ENCODE measurements at regions not wholly inside any gene's neighbourhood (a gene's known extent, or its start where the extent isn't known, plus 50 kb on each side); places are given as distances from the start of the nearest gene placed in this dataset.

DNA sequence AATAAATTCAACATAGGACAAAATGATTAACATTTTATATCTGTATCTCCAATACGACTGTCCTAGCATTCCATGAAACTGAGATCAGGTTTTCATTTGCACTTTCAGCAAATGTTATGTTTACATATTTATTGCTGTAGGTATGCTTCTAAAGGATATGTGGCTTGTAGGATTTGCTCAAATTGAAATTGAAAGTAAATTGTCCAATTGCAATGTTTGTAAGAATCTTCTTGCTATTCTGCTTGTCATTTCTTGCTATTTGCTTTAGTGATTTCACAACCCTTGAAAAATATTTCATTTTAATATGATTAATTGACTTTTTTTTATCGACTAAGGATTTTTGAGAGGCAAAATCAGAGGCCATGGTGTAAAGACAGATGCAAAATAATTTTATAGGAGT, 904.2 kb upstream of the RAG2 start:
- Histone ChIP-seq H3K36me3 (ENCODE audit: control insufficient read depth, insufficient read depth, low read length) (no peaks in the 10 kb centered on the region), H3K4me3 (ENCODE audit: extremely low read depth, insufficient read depth, low read length, poor library complexity, severe bottlenecking) (no peak overlapping the region), H3K9me3 (ENCODE audit: control insufficient read depth, low read length) (no peaks in the 10 kb centered on the region), H3K4me1 (ENCODE audit: control insufficient read depth, insufficient read depth, low read length, poor library complexity, severe bottlenecking) (peaks cover 10% of the 10 kb centered on the region), H3K27ac (ENCODE audit: low read depth, low read length, severe bottlenecking) (no peak overlapping the region)
- WGBS, 2 experiments (ENCODE audit: insufficient coverage in 2 of 2) = 83 to 100% methylated on average over 1 of the region's 2 CpGs

- no peak overlapping the region for H3K27ac ChIP-seq (ENCODE audit: low read depth, low read length, severe bottlenecking)
- 29 to 45% methylated on average over 2 of the region's 2 CpGs for WGBS, 2 experiments (ENCODE audit: insufficient coverage in 2 of 2)
- peaks cover 10% of the 10 kb centered on the region for H3K4me1 ChIP-seq (ENCODE audit: control insufficient read depth, insufficient read depth, low read length, poor library complexity, severe bottlenecking)
- no peak overlapping the region for H3K4me3 ChIP-seq (ENCODE audit: extremely low read depth, insufficient read depth, low read length, poor library complexity, severe bottlenecking)
- no peaks in the 10 kb centered on the region for H3K36me3 ChIP-seq (ENCODE audit: control insufficient read depth, insufficient read depth, low read length)
- no peaks in the 10 kb centered on the region for H3K9me3 ChIP-seq (ENCODE audit: control insufficient read depth, low read length)
Measured at GRCh38 chr11:37500425-37500824, 902.4 kb upstream of the RAG2 start.

GRCh38 chr11:37497326-37497725, 899.3 kb upstream of the RAG2 start:
- no peak overlapping the region for H3K4me3 ChIP-seq (ENCODE audit: extremely low read depth, insufficient read depth, low read length, poor library complexity, severe bottlenecking)
- no peak overlapping the region for H3K27ac ChIP-seq (ENCODE audit: low read depth, low read length, severe bottlenecking)
- no peaks in the 10 kb centered on the region for H3K4me1 ChIP-seq (ENCODE audit: control insufficient read depth, insufficient read depth, low read length, poor library complexity, severe bottlenecking)
- H3K9me3 ChIP-seq (ENCODE audit: control insufficient read depth, low read length) = no peaks in the 10 kb centered on the region
- no peaks in the 10 kb centered on the region for H3K36me3 ChIP-seq (ENCODE audit: control insufficient read depth, insufficient read depth, low read length)
- WGBS, 2 experiments (ENCODE audit: insufficient coverage in 2 of 2) = no CpG with 5 or more reads among the region's 1 CpG

- Histone ChIP-seq H3K9me3 (ENCODE audit: control insufficient read depth, low read length) (no peaks in the 10 kb centered on the region), H3K36me3 (ENCODE audit: control insufficient read depth, insufficient read depth, low read length) (no peaks in the 10 kb centered on the region), H3K4me1 (ENCODE audit: control insufficient read depth, insufficient read depth, low read length, poor library complexity, severe bottlenecking) (no peaks in the 10 kb centered on the region), H3K27ac (ENCODE audit: low read depth, low read length, severe bottlenecking) (no peak overlapping the region), H3K4me3 (ENCODE audit: extremely low read depth, insufficient read depth, low read length, poor library complexity, severe bottlenecking) (no peak overlapping the region)
- WGBS, 2 experiments (ENCODE audit: insufficient coverage in 2 of 2) = no CpG with 5 or more reads among the region's 1 CpG
Measured at GRCh38 chr11:37496201-37496600, 898.2 kb upstream of the RAG2 start.

DNA sequence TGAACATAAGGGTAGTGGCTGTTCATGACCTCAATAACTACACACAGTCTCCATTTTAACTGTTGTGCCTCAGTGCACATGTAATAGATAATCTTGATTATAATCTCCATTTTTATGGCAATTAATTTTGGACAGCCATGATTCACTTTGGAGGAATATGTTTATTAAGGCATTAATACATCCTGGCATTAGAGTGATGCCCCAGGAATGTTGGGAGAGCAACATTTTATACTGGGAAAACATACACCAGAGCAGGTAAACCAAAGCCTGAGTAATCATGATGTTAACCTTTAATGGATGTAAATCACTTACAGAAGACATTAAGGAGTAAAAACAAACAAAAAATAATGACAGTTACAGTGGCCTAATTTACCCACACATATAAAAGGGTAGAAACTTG, 886.3 kb upstream of the RAG2 start:
- H3K4me3 ChIP-seq (ENCODE audit: extremely low read depth, insufficient read depth, low read length, poor library complexity, severe bottlenecking) = no peak overlapping the region
- H3K9me3 ChIP-seq (ENCODE audit: control insufficient read depth, low read length) = no peaks in the 10 kb centered on the region
- H3K4me1 ChIP-seq (ENCODE audit: control insufficient read depth, insufficient read depth, low read length, poor library complexity, severe bottlenecking) = no peaks in the 10 kb centered on the region
- no peak overlapping the region for H3K27ac ChIP-seq (ENCODE audit: low read depth, low read length, severe bottlenecking)
- no peaks in the 10 kb centered on the region for H3K36me3 ChIP-seq (ENCODE audit: control insufficient read depth, insufficient read depth, low read length)

- 100% methylated on average over 1 of the region's 1 CpG; no CpG with 5 or more reads in 1 of the 2 experiments for WGBS, 2 experiments (ENCODE audit: insufficient coverage in 2 of 2)
- Histone ChIP-seq H3K36me3 (ENCODE audit: control insufficient read depth, insufficient read depth, low read length) (no peaks in the 10 kb centered on the region), H3K4me3 (ENCODE audit: extremely low read depth, insufficient read depth, low read length, poor library complexity, severe bottlenecking) (no peak overlapping the region), H3K27ac (ENCODE audit: low read depth, low read length, severe bottlenecking) (no peak overlapping the region), H3K4me1 (ENCODE audit: control insufficient read depth, insufficient read depth, low read length, poor library complexity, severe bottlenecking) (no peaks in the 10 kb centered on the region), H3K9me3 (ENCODE audit: control insufficient read depth, low read length) (no peaks in the 10 kb centered on the region)
Measured at GRCh38 chr11:37483761-37484160, 885.7 kb upstream of the RAG2 start.

GRCh38 chr11:37474889-37475288, 876.9 kb upstream of the RAG2 start:
- H3K4me1 ChIP-seq (ENCODE audit: control insufficient read depth, insufficient read depth, low read length, poor library complexity, severe bottlenecking) = peaks cover 8% of the 10 kb centered on the region
- no peaks in the 10 kb centered on the region for H3K9me3 ChIP-seq (ENCODE audit: control insufficient read depth, low read length)
- H3K36me3 ChIP-seq (ENCODE audit: control insufficient read depth, insufficient read depth, low read length) = no peaks in the 10 kb centered on the region
- 100% methylated on average over 1 of the region's 2 CpGs; no CpG with 5 or more reads in 1 of the 2 experiments for WGBS, 2 experiments (ENCODE audit: insufficient coverage in 2 of 2)
- peak overlapping the region; percentile 24 for H3K27ac ChIP-seq (ENCODE audit: low read depth, low read length, severe bottlenecking)
- H3K4me3 ChIP-seq (ENCODE audit: extremely low read depth, insufficient read depth, low read length, poor library complexity, severe bottlenecking) = no peak overlapping the region

- Histone ChIP-seq H3K4me1 (ENCODE audit: control insufficient read depth, insufficient read depth, low read length, poor library complexity, severe bottlenecking) (peaks cover 5% of the 10 kb centered on the region), H3K36me3 (ENCODE audit: control insufficient read depth, insufficient read depth, low read length) (no peaks in the 10 kb centered on the region), H3K27ac (ENCODE audit: low read depth, low read length, severe bottlenecking) (no peak overlapping the region), H3K9me3 (ENCODE audit: control insufficient read depth, low read length) (no peaks in the 10 kb centered on the region), H3K4me3 (ENCODE audit: extremely low read depth, insufficient read depth, low read length, poor library complexity, severe bottlenecking) (no peak overlapping the region)
- WGBS, 2 experiments (ENCODE audit: insufficient coverage in 2 of 2) = 92 to 100% methylated on average over 1 to 4 of the region's 4 CpGs
Measured at GRCh38 chr11:37468344-37468743, 870.3 kb upstream of the RAG2 start.

- Histone ChIP-seq H3K4me3 (ENCODE audit: extremely low read depth, insufficient read depth, low read length, poor library complexity, severe bottlenecking) (no peak overlapping the region), H3K4me1 (ENCODE audit: control insufficient read depth, insufficient read depth, low read length, poor library complexity, severe bottlenecking) (peaks cover 5% of the 10 kb centered on the region), H3K27ac (ENCODE audit: low read depth, low read length, severe bottlenecking) (no peak overlapping the region), H3K36me3 (ENCODE audit: control insufficient read depth, insufficient read depth, low read length) (no peaks in the 10 kb centered on the region), H3K9me3 (ENCODE audit: control insufficient read depth, low read length) (no peaks in the 10 kb centered on the region)
Measured at GRCh38 chr11:37465221-37465620, 867.2 kb upstream of the RAG2 start.

DNA sequence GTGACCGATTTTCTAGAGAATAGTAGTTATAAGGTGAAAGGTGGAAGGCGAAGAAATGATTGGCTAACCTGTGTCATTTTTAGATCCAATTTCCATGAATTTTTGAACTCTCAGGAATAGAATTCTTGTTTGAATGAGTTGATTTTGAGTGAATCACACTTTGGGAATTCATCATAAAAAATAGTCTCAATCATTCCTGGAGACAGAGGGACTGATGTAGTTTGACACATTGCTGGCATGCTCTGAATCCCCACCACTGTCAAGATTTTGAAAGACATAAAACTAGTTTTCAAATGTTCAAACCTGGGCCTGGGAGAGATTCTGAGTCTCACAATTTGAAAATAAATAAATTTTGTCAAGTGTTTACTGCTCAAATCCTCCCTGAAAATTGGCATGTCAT, 861.4 kb upstream of the RAG2 start:
- Histone ChIP-seq H3K4me3 (ENCODE audit: extremely low read depth, insufficient read depth, low read length, poor library complexity, severe bottlenecking) (no peak overlapping the region), H3K27ac (ENCODE audit: low read depth, low read length, severe bottlenecking) (no peak overlapping the region), H3K4me1 (ENCODE audit: control insufficient read depth, insufficient read depth, low read length, poor library complexity, severe bottlenecking) (no peaks in the 10 kb centered on the region), H3K36me3 (ENCODE audit: control insufficient read depth, insufficient read depth, low read length) (no peaks in the 10 kb centered on the region), H3K9me3 (ENCODE audit: control insufficient read depth, low read length) (no peaks in the 10 kb centered on the region)
- WGBS, 2 experiments (ENCODE audit: insufficient coverage in 2 of 2) = 80% methylated on average over 1 of the region's 2 CpGs; no CpG with 5 or more reads in 1 of the 2 experiments

- Histone ChIP-seq H3K4me1 (ENCODE audit: control insufficient read depth, insufficient read depth, low read length, poor library complexity, severe bottlenecking) (no peaks in the 10 kb centered on the region), H3K27ac (ENCODE audit: low read depth, low read length, severe bottlenecking) (no peak overlapping the region), H3K9me3 (ENCODE audit: control insufficient read depth, low read length) (no peaks in the 10 kb centered on the region), H3K36me3 (ENCODE audit: control insufficient read depth, insufficient read depth, low read length) (no peaks in the 10 kb centered on the region), H3K4me3 (ENCODE audit: extremely low read depth, insufficient read depth, low read length, poor library complexity, severe bottlenecking) (no peak overlapping the region)
- no CpG with 5 or more reads among the region's 1 CpG for WGBS, 2 experiments (ENCODE audit: insufficient coverage in 2 of 2)
Measured at GRCh38 chr11:37456746-37457145, 858.7 kb upstream of the RAG2 start.

DNA sequence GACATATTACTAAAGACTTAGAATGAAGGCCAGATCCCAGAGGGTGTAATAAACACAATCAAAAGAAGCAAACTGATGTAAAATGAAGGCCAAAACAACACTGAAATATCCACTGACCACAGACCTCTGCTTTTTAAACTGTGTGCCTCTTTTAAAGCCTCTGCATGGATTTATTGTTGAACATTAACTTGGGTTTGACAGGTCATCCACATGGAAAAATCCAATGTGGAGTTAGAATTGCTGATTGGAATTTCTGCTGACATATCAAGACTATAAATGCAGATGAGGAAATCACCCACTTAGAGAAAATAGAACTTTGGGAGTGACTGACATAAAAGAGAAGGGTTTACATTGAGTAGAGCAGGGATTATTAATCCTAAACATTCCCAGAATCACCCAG, 853.9 kb upstream of the RAG2 start:
- H3K9me3 ChIP-seq (ENCODE audit: control insufficient read depth, low read length) = no peaks in the 10 kb centered on the region
- no peaks in the 10 kb centered on the region for H3K36me3 ChIP-seq (ENCODE audit: control insufficient read depth, insufficient read depth, low read length)
- H3K4me1 ChIP-seq (ENCODE audit: control insufficient read depth, insufficient read depth, low read length, poor library complexity, severe bottlenecking) = no peaks in the 10 kb centered on the region
- no peak overlapping the region for H3K27ac ChIP-seq (ENCODE audit: low read depth, low read length, severe bottlenecking)
- H3K4me3 ChIP-seq (ENCODE audit: extremely low read depth, insufficient read depth, low read length, poor library complexity, severe bottlenecking) = no peak overlapping the region
